ENCODE measurements at regions not wholly inside any gene's neighbourhood (a gene's known extent, or its start where the extent isn't known, plus 50 kb on each side); places are given as distances from the start of the nearest gene placed in this dataset.

DNA sequence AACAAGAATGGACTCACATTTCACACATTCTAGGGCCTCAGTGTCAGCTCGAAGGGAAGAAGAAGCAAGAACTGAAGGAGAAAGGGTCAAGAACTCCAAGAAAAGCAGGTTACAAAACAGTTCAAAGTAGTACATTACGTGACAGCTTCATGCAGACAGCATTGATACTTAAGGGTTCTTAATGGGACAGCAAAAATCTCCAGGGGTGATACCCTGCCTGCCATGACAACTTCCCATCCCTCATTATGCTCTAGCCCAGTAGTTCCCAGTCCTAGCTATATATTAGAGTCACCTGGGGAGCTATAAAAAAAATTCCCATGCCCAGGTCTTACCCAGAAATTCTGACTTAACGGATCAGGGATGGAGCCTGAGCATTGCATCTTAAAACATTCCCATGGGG is 51.2 kb upstream of the PROX1 start:
- no peaks in the 10 kb centered on the region for H3K79me2 ChIP-seq (ENCODE audit: insufficient read depth, low read length)
- H3K4me2 ChIP-seq (ENCODE audit: low read length), result no peak overlapping the region
- Mint-ChIP-seq H3K27me3 (ENCODE audit: low read depth, unreplicated experiment) (peaks cover 18% of the 10 kb centered on the region), H3K4me1 (ENCODE audit: low read depth, unreplicated experiment) (no peaks in the 10 kb centered on the region), H3K36me3 (ENCODE audit: low read depth, unreplicated experiment) (no peaks in the 10 kb centered on the region), H3K9me3 (ENCODE audit: unreplicated experiment) (peaks cover 2% of the 10 kb centered on the region), H3K4me3 (ENCODE audit: unreplicated experiment) (no peak overlapping the region), H3K27ac (ENCODE audit: unreplicated experiment) (no peak overlapping the region)
- TF ChIP-seq EZH2 (IDR thresholded peaks at IDR 0.05; ENCODE audit: insufficient read depth, low read length), result no peak
- TF ChIP-seq, protein P1, sequence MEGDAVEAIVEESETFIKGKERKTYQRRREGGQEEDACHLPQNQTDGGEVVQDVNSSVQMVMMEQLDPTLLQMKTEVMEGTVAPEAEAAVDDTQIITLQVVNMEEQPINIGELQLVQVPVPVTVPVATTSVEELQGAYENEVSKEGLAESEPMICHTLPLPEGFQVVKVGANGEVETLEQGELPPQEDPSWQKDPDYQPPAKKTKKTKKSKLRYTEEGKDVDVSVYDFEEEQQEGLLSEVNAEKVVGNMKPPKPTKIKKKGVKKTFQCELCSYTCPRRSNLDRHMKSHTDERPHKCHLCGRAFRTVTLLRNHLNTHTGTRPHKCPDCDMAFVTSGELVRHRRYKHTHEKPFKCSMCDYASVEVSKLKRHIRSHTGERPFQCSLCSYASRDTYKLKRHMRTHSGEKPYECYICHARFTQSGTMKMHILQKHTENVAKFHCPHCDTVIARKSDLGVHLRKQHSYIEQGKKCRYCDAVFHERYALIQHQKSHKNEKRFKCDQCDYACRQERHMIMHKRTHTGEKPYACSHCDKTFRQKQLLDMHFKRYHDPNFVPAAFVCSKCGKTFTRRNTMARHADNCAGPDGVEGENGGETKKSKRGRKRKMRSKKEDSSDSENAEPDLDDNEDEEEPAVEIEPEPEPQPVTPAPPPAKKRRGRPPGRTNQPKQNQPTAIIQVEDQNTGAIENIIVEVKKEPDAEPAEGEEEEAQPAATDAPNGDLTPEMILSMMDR (IDR thresholded peaks at IDR 0.05; ENCODE audit: insufficient read depth, low read depth, low read length), result no peak
- no peak overlapping the region for H3K9ac ChIP-seq (ENCODE audit: low read length)
- no peaks in the 10 kb centered on the region for H4K20me1 ChIP-seq (ENCODE audit: insufficient read depth, low read length)
- H3K4me1 ChIP-seq (ENCODE audit: insufficient read depth, low read length), result no peaks in the 10 kb centered on the region
- H3K36me3 ChIP-seq (ENCODE audit: insufficient read depth, low read length), result no peaks in the 10 kb centered on the region
- no peaks in the 10 kb centered on the region for H3K9me3 ChIP-seq (ENCODE audit: insufficient read depth, low read depth, low read length)
- FAIRE-seq (no peak), DNase-seq (ENCODE audit: low read depth) (no peak)
- H2AFZ ChIP-seq (ENCODE audit: low read depth, low read length), result no peak overlapping the region
- H3K27me3 ChIP-seq (ENCODE audit: insufficient read depth, low read length), result peaks cover 3% of the 10 kb centered on the region
- H3K27ac ChIP-seq (ENCODE audit: low read depth, low read length), result no peak overlapping the region
- H3K4me3 ChIP-seq (ENCODE audit: insufficient read depth, low read depth, low read length), result no peak overlapping the region
